NOMO-1 (cell line): ENCODE measurements at regions not wholly inside any gene's neighbourhood (a gene's known extent, or its start where the extent isn't known, plus 50 kb on each side); places are given as distances from the start of the nearest gene placed in this dataset.
"Not testable (repeated sequence)": the region's sequence is repeated elsewhere in the genome, so short reads cannot be mapped to it uniquely, and the experiment has no call there.

Experiments used
- DNase-seq, 2 experiments: peaks; one replicate each; lab custom pipeline; 2025; ENCODE audit not compliant: unreplicated experiment in 2 of 2; lab: John Stamatoyannopoulos, UW

- DNase-seq: no peak
Observed at GRCh38 chr6:19562468-19562867, 274.7 kb upstream of the ID4 start.

DNA sequence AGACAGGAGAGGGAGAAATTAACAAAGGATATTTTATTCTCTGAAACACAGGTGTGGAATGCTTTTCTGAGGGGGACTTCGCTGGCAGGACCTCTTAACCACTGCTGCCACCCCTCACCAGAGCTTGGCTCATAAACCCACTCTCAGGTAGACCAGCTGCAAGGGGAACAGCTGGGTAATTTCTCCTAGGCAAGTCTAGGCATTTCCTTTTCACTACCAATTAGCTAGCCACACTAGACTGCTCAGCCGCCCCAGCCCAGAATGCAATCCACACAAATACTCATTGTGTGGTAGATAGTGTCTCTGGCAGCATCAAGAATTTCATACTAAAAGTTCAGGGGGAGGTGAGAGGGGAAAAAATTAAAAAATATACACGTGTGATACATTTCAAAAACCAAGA lies 267.6 kb upstream of the ID4 start:
- DNase-seq: no peak

DNA sequence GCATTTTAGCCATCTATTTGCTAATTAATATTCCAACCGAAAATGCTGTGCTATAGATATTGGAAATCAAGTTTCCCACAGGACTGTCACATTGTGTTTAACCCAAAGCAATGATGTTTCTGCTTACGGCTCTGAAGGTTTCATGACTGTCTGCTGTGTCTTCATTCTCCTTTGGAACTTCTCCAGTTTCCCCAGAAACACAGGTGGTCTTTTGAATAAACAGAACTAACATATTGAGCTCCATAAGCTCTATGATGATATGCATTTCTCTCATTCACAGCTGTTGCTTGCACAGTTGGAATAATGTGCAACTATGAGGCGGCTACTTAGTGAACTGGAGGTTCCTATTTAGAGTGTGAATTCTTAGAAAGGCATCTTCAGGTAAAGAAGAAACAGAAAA lies 266.0 kb upstream of the ID4 start:
- no peak for DNase-seq

GRCh38 chr6:19578481-19578880 lies 258.7 kb upstream of the ID4 start:
- no peak for DNase-seq

DNA sequence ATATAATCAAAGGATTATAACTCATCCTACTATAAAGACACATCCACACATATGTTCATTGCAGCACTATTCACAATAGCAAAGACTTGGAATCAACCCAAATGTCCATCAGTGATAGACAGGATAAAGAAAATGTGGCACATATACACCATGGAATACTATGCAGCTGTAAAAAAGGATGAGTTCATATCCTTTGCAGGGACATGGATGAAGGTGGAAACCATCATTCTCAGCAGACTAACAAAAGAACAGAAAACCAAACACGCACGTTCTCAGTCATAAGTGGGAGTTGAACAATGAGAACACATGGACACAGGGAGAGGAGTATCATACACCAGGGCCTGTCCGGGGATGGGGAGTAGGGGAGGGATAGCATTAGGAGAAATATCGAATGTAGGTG lies 253.0 kb upstream of the ID4 start:
- DNase-seq: not testable (repeated sequence)

GRCh38 chr6:19587238-19587942 lies 249.8 kb upstream of the ID4 start:
- DNase-seq: peak in 1 of 2 experiments; percentile 51

- no peak for DNase-seq
Observed at GRCh38 chr6:19590501-19591131, 246.6 kb upstream of the ID4 start.

GRCh38 chr6:19597809-19598320 lies 239.3 kb upstream of the ID4 start:
- peak in 1 of 2 experiments; percentile 84 for DNase-seq

GRCh38 chr6:19599796-19600464 lies 237.2 kb upstream of the ID4 start:
- DNase-seq: peak; percentile 41 to 62

- no peak for DNase-seq
Observed at GRCh38 chr6:19602434-19603013, 234.6 kb upstream of the ID4 start.

DNA sequence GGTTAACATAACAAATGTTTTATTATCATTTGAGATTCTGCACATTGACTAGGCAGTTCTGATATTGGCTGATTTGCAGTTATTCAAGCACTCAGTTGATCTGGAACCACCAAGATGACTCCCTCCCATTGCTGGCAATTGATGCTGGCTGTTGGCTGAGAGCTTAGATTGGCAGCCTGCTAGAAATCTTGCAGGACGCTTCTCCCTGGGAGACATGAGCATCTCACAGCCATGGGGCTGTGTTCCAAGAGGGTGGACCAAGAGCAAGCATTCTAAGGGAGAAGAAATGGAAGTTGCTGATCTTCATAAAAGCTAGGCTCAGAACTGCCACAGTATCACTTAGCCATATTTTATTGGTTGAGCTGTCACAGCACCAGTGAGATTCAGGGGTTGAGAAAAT lies 233.4 kb upstream of the ID4 start:
- DNase-seq: no peak

- DNase-seq: no peak
Observed at GRCh38 chr6:19605624-19606023, 231.5 kb upstream of the ID4 start.

DNA sequence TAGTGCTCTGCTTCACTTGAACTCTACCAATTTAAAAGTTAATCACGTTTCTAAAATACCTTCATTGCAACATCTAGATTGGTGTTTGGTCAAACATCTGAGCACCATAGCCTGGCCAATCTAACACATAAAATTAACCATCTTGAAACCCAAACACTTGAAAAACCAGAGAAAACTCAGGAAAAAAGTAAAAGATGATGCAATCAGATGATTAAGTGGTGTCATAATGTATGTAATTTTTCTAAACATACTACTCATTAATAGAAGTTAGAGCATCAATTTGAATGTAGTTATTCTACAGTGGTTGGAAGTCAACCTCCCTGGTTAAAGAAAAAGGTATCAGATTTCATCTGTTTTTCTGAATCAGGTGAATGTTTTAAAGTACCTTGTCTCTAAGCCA lies 228.6 kb upstream of the ID4 start:
- peak in 1 of 2 experiments; percentile 42 for DNase-seq

DNA sequence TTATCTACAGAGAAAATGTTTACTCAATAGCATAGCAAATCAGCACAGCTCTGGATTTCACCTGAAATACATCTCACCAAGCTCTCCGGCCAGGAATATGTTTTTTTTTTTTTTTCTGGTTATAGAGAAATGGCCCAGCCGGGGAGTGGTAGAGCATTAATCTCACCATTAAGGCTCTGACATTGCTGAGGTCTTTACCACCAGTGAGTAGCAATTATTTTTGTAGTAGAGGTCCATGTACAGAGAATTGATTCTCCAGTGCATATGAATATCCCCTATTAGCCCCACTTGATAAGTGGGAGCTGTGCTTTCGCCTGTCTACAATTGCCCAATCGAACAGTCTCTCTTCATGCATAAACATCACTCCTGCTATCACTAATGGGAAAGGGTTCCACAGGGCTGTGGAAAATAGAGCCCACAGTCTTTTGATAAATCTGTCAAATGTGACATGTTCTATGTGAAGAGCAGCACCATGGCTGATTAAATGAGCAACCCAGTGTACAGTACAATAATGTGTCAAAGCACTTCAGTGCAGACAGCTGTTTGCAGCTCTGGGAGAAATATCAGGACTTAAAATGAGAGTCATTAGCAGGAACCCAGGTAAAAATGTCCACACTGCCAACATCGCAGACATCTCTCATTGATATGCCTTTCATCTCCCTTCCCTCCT lies 227.1 kb upstream of the ID4 start:
- DNase-seq: no peak

DNA sequence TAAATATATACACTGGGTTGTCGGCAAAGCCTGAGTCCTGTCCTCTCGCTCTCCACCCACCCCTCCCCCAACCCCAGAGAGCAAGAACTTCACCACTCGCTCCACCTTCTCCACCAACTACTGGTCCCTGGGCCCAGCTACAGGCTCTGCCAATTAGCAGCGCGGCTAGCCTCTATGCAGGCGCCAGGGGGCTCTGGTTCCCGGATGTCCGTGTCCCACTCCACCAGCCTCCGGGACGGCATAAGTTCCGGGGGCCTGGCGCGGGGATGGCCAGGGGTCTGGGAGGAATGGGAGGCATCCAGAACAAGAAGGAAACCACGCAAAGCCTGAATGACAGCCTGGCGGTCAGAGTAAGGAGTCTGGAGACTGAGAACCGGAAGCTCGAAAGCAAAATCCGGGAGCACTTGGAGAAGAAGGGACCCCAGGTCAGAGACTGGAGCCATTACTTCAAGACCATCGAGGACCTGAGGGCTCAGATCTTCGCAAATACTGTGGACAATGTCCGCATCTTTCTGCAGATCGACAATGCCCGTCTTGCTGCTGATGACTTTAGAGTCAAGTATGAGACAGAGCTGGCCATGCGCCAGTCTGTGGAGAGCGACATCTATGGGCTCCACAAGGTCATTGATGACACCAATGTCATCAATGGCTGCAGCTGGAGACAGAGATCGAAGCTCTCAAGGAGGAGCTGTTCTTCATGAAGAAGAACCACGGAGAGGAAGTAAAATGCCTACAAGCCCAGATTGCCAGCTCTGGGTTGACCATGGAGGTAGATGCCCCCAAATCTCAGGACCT lies 224.3 kb upstream of the ID4 start:
- not testable (repeated sequence) for DNase-seq

DNA sequence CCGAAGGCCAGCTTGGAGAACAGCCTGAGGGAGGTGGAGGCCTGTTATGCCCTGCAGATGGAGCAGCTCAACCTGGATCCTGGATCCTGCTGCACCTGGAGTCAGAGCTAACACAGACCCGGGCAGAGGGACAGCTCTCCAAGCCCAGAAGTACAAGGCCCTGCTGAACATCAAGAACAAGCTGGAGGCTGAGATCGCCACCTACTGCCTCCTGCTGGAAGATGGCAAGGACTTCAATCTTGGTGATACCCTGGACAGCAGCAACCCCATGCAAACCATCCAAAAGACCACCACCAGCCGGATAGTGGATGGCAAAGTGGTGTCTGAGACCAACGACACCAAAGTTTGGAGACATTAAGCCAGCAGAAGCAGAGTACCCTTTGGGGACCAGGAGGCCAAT lies 223.5 kb upstream of the ID4 start:
- no peak for DNase-seq

- DNase-seq: no peak
Observed at GRCh38 chr6:19616022-19616421, 221.1 kb upstream of the ID4 start.

DNA sequence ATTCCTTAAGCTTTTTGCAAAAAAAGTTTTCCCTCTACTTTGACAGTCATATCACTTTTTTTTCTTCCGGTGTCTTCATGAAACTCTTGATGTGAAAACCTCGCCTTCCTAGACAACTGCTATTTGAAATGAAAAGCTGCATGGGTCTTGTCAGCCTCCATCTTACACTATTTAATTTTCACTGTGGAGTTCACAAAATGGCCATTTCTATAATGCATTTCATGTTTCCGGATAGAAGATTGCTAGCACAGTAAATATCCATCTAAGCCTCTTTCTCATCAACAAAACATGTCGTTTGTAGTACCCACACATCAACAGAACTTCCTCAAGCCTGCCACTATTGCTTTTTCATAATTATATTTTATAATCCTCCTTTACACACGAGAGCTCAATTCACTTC lies 204.9 kb upstream of the ID4 start:
- DNase-seq: no peak

GRCh38 chr6:19632786-19633185 lies 204.4 kb upstream of the ID4 start:
- DNase-seq: no peak

DNA sequence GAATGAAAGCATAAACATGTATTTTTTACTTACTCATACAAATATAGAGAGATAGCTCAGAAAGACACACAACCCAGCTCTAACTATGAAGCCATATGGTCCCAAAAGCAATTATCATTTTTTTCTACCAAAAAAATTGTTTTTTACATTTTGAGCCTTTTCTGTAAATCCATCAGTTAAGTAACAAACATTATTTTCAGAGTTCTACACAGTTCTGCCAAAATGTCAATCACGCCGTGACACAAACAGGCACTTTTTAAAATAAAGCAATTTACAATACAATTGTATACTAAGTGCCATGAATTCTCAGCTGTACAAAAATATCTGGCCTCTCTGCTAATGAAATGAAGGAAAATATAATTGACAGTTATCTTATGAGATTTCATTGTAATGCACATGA lies 201.4 kb upstream of the ID4 start:
- DNase-seq: no peak
